ENCODE measurements at regions not wholly inside any gene's neighbourhood (a gene's known extent, or its start where the extent isn't known, plus 50 kb on each side); places are given as distances from the start of the nearest gene placed in this dataset.

GRCh38 chr7:130998993-130999602 lies 265.1 kb upstream of the KLF14 start:
- Mint-ChIP-seq H3K27me3 (no peaks in the 10 kb centered on the region), H3K4me3 (peak overlapping the region; percentile 46), H3K27ac (peak overlapping the region; percentile 74), H3K4me1 (peaks cover 68% of the 10 kb centered on the region), H3K9me3 (ENCODE audit: insufficient read depth) (no peaks in the 10 kb centered on the region)
- TF ChIP-seq CTCF (IDR thresholded peaks at IDR 0.05) (no peak), EZH2 (IDR thresholded peaks at IDR 0.05; ENCODE audit: borderline replicate concordance, insufficient read depth, low read depth, low read length, poor library complexity, severe bottlenecking) (no peak)
- WGBS (ENCODE audit: insufficient coverage): 100% methylated on average over 1 of the region's 3 CpGs
- Histone ChIP-seq H3K9me3 (ENCODE audit: control extremely low read depth in 1 of 3, control insufficient read depth in 2 of 3, insufficient read depth in 1 of 3, low read length in 2 of 3) (peaks cover 0 to 3% (median 0%) of the 10 kb centered on the region in 3 donors), H3K4me1 (ENCODE audit: control insufficient read depth in 2 of 2, insufficient read depth in 2 of 2, low read length in 2 of 2) (peaks cover 54 to 60% of the 10 kb centered on the region in 2 donors), H4K20me1 (ENCODE audit: control insufficient read depth, insufficient read depth, low read length, poor library complexity, severe bottlenecking) (peaks cover 94% of the 10 kb centered on the region), H3K27ac (ENCODE audit: low read length in 2 of 2) (peak overlapping the region in 1 of 2 donors; percentile 50), H3K4me2 (replicated peaks; ENCODE audit: low read depth, low read length, poor library complexity, severe bottlenecking) (peak overlapping the region; percentile 10), H3K4me3 (ENCODE audit: control extremely low read depth in 1 of 5, extremely low read depth in 1 of 5, insufficient read depth in 1 of 5, low read depth in 2 of 5, low read length in 4 of 5) (no peak overlapping the region), H3K9ac (ENCODE audit: low read length) (no peak overlapping the region), H3K79me2 (ENCODE audit: control insufficient read depth, insufficient read depth, low read length) (peaks cover 100% of the 10 kb centered on the region), H3K36me3 (replicated peaks in 1 of 2; ENCODE audit: control extremely low read depth in 1 of 2, control insufficient read depth in 1 of 2, extremely low read depth in 1 of 2, insufficient read depth in 2 of 2, low read length in 1 of 2) (peaks cover 8 to 12% of the 10 kb centered on the region in 2 experiments), H3K27me3 (replicated peaks in 1 of 4; ENCODE audit: control extremely low read depth in 1 of 4, control insufficient read depth in 3 of 4, insufficient read depth in 4 of 4, low read length in 3 of 4) (no peaks in the 10 kb centered on the region), H2AFZ (ENCODE audit: insufficient read depth, low read depth, low read length, poor library complexity, severe bottlenecking) (no peak overlapping the region)
- ATAC-seq (ENCODE audit: low read depth): no peak
- CTCF ChIA-PET: interaction anchor here (1.1 to 1.2 kb wide), 2 partner anchors 9 to 17 kb away, joined by 3 read pairs; no protein-coding TSS in a partner anchor
- DNase-seq: no peak
- intact Hi-C loops (cut with micrococcal nuclease): no loop called here
- POLR2A ChIA-PET: interaction anchor here (0.6 kb wide), 1 partner anchor 15 kb away, joined by 3 read pairs; no protein-coding TSS in a partner anchor

- Mint-ChIP-seq H3K27me3 (no peaks in the 10 kb centered on the region), H3K9me3 (ENCODE audit: insufficient read depth) (no peaks in the 10 kb centered on the region), H3K27ac (no peak overlapping the region), H3K4me1 (peaks cover 68% of the 10 kb centered on the region), H3K4me3 (no peak overlapping the region)
- no peak for DNase-seq
- Histone ChIP-seq H3K27ac (ENCODE audit: low read length in 2 of 2) (peak overlapping the region in 1 of 2 donors; percentile 50), H3K4me1 (ENCODE audit: control insufficient read depth in 2 of 2, insufficient read depth in 2 of 2, low read length in 2 of 2) (peaks cover 54 to 60% of the 10 kb centered on the region in 2 donors), H3K79me2 (ENCODE audit: control insufficient read depth, insufficient read depth, low read length) (peaks cover 100% of the 10 kb centered on the region), H3K9ac (ENCODE audit: low read length) (no peak overlapping the region), H4K20me1 (ENCODE audit: control insufficient read depth, insufficient read depth, low read length, poor library complexity, severe bottlenecking) (peaks cover 94% of the 10 kb centered on the region), H3K4me3 (ENCODE audit: control extremely low read depth in 1 of 5, extremely low read depth in 1 of 5, insufficient read depth in 1 of 5, low read depth in 2 of 5, low read length in 4 of 5) (no peak overlapping the region), H2AFZ (ENCODE audit: insufficient read depth, low read depth, low read length, poor library complexity, severe bottlenecking) (no peak overlapping the region), H3K36me3 (replicated peaks in 1 of 2; ENCODE audit: control extremely low read depth in 1 of 2, control insufficient read depth in 1 of 2, extremely low read depth in 1 of 2, insufficient read depth in 2 of 2, low read length in 1 of 2) (peaks cover 8 to 12% of the 10 kb centered on the region in 2 experiments), H3K4me2 (replicated peaks; ENCODE audit: low read depth, low read length, poor library complexity, severe bottlenecking) (no peak overlapping the region), H3K27me3 (replicated peaks in 1 of 4; ENCODE audit: control extremely low read depth in 1 of 4, control insufficient read depth in 3 of 4, insufficient read depth in 4 of 4, low read length in 3 of 4) (no peaks in the 10 kb centered on the region), H3K9me3 (ENCODE audit: control extremely low read depth in 1 of 3, control insufficient read depth in 2 of 3, insufficient read depth in 1 of 3, low read length in 2 of 3) (peaks cover 0 to 3% (median 0%) of the 10 kb centered on the region in 3 donors)
- no peak for TF ChIP-seq CTCF (IDR thresholded peaks at IDR 0.05)
- no peak for TF ChIP-seq EZH2 (IDR thresholded peaks at IDR 0.05; ENCODE audit: borderline replicate concordance, insufficient read depth, low read depth, low read length, poor library complexity, severe bottlenecking)
- ChIA-PET CTCF (interaction anchor here (0.6 to 1.1 kb wide), 2 partner anchors 12 to 18 kb away, joined by 3 to 4 read pairs; no protein-coding TSS in a partner anchor), POLR2A (interaction anchor here (0.6 kb wide), 1 partner anchor 14 kb away, joined by 3 read pairs; no protein-coding TSS in a partner anchor)
- intact Hi-C loops (cut with micrococcal nuclease): no loop called here
- WGBS (ENCODE audit: insufficient coverage): no CpG with 5 or more reads among the region's 4 CpGs
- no peak for ATAC-seq (ENCODE audit: low read depth)
Observed at GRCh38 chr7:130999926-131000325, 265.9 kb upstream of the KLF14 start.

Measured in B cell (primary cell).